ENCODE measurements at regions not wholly inside any gene's neighbourhood (a gene's known extent, or its start where the extent isn't known, plus 50 kb on each side); places are given as distances from the start of the nearest gene placed in this dataset.

DNA sequence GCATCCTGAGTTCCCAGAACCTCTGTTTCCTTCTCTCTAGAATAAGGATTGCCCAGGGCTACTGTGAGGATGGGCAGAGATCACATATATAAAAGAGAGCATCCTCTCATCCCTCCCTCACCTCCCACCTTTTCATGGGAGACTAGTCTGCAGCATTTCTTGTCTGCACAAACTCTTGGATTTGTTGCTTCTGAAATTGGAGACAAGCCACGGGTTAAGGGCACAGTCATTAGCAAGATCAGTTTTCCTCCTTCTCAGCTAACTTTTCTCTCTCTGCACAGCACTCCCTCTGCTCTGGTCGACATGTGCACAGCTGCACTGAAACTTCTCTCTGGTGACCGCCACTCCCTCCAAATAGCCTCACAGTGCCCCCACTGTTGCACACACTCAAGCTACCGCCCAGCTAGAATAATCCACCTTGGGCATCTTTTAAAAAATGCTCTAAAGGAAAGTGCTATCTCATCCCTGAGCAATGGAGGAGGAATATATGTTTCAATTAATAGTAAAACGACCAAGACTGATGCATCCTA, 50.9 kb upstream of the DUSP22 start:
- Histone ChIP-seq H3K27me3 (ENCODE audit: insufficient read depth, low read length) (no peaks in the 10 kb centered on the region), H3K36me3 (ENCODE audit: insufficient read depth, low read length) (no peaks in the 10 kb centered on the region), H3K79me2 (ENCODE audit: control insufficient read depth, insufficient read depth, low read length, unreplicated experiment) (no peaks in the 10 kb centered on the region), H2AFZ (ENCODE audit: low read length, unreplicated experiment) (no peak overlapping the region), H3K4me3 (ENCODE audit: low read depth, low read length) (no peak overlapping the region), H3K4me1 (ENCODE audit: control insufficient read depth, insufficient read depth, low read length, unreplicated experiment) (peaks cover 6% of the 10 kb centered on the region), H3K27ac (ENCODE audit: low read depth, low read length) (no peak overlapping the region)

Data from ACC112 (cell line).